Thyroid gland (tissue), 4 donors: ENCODE measurements at regions not wholly inside any gene's neighbourhood (a gene's known extent, or its start where the extent isn't known, plus 50 kb on each side); places are given as distances from the start of the nearest gene placed in this dataset.

Source experiments
- CTCF ChIP-seq, 6 experiments: fragments of 200-600 bp in 3 of 6; fragments of 450-650 bp in 3 of 6; sonication (generic) in 3 of 6; IDR thresholded peaks; one replicate each; pipeline ENCODE4 v1.5.1; 2016 to 2019; ENCODE audit warnings: antibody characterized with exemption in 6 of 6, mild to moderate bottlenecking in 2 of 6, inconsistent platforms in 1 of 6, moderate library complexity in 1 of 6
- POLR2A ChIP-seq, 2 donors: fragments of 450-650 bp; IDR thresholded peaks; one replicate each; pipeline ENCODE4 v1.6.1; 2017; ENCODE audit warnings: antibody characterized with exemption in 2 of 2, mild to moderate bottlenecking in 2 of 2, moderate library complexity in 1 of 2

- TF ChIP-seq CTCF (IDR thresholded peaks at IDR 0.05) (no peak), POLR2A (IDR thresholded peaks at IDR 0.05) (no peak)
Measured at GRCh38 chr16:10308305-10309193, 77.3 kb upstream of the ATF7IP2 start.
